Adrenal gland (tissue), 5 donors: ENCODE measurements at regions not wholly inside any gene's neighbourhood (a gene's known extent, or its start where the extent isn't known, plus 50 kb on each side); places are given as distances from the start of the nearest gene placed in this dataset.

Experiments used
- POLR2A ChIP-seq, 2 donors: fragments of 450-650 bp; IDR thresholded peaks; one replicate each; pipeline ENCODE4 v1.6.1; 2017; ENCODE audit warnings: antibody characterized with exemption in 2 of 2, mild to moderate bottlenecking in 2 of 2, moderate library complexity in 1 of 2
- TF ChIP-seq, protein P1 (sequence below), 6 experiments: fragments of 450-650 bp in 4 of 6; fragments of 200-600 bp in 2 of 6; sonication (generic) in 1 of 6; IDR thresholded peaks; 1 replicate in 5 of 6; 2 replicates in 1 of 6; pipeline versions ENCODE4 v1.5.1 to v1.8.0; 2016 to 2021; ENCODE audit warnings: antibody characterized with exemption in 6 of 6, mild to moderate bottlenecking in 2 of 6, moderate library complexity in 1 of 6
- donor health status: DM: no; HTN: no; CAD: no.

DNA sequence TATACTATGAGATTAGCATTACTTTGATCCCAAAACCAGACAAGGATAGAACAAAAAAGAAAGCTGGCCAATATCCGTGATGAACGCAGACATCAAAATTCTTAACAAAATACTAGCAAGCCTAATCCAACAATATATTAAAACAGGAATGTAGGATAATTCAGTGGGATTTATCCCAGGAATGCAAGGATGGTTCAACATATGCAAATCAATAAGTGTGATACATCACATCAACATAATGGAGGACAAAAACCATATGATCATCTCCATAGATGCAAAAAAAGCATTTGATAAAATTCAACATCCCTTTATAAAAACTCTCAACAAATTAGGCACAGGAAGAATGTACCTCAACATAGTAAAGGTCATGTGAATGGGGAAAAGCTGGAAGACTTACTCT is 158.5 kb downstream of the KCNE4 start:
- no peak for TF ChIP-seq POLR2A (IDR thresholded peaks at IDR 0.05)
- TF ChIP-seq, protein P1, sequence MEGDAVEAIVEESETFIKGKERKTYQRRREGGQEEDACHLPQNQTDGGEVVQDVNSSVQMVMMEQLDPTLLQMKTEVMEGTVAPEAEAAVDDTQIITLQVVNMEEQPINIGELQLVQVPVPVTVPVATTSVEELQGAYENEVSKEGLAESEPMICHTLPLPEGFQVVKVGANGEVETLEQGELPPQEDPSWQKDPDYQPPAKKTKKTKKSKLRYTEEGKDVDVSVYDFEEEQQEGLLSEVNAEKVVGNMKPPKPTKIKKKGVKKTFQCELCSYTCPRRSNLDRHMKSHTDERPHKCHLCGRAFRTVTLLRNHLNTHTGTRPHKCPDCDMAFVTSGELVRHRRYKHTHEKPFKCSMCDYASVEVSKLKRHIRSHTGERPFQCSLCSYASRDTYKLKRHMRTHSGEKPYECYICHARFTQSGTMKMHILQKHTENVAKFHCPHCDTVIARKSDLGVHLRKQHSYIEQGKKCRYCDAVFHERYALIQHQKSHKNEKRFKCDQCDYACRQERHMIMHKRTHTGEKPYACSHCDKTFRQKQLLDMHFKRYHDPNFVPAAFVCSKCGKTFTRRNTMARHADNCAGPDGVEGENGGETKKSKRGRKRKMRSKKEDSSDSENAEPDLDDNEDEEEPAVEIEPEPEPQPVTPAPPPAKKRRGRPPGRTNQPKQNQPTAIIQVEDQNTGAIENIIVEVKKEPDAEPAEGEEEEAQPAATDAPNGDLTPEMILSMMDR (IDR thresholded peaks at IDR 0.05) = no peak
